OCI-LY7 (cell line): ENCODE measurements at regions not wholly inside any gene's neighbourhood (a gene's known extent, or its start where the extent isn't known, plus 50 kb on each side); places are given as distances from the start of the nearest gene placed in this dataset.

ENCODE experiments used
- BruUV-seq: library from RNA; stranded (reverse); fragments of 400-500 nt; replicated peaks from 2 replicates; lab custom pipeline; 2021; lab: Mats Ljungman, UMichigan
- CTCF ChIA-PET: fragments of 300-600 bp; sonication (Branson Sonifier 250); formaldehyde crosslinking; loops from one replicate; lab custom pipeline; 2022; ENCODE audit warnings: antibody characterized with exemption; ENCODE audit not compliant: unreplicated experiment; lab: Charles Lee
- POLR2A ChIA-PET: fragments of 300-600 bp; sonication (Branson Sonifier 250); formaldehyde crosslinking; loops from one replicate; lab custom pipeline; 2022; ENCODE audit warnings: antibody characterized with exemption; lab: Charles Lee
- DNase-seq: peaks from one replicate; pipeline ENCODE4 v3.0.0-alpha.2; 2015; ENCODE audit warnings: low spot score
- H2AFZ ChIP-seq: fragments of 200-600 bp; sonication (generic), shearing (Covaris generic); 2 replicates; pipeline ENCODE4 v1.6.1; 2014; ENCODE audit warnings: mild to moderate bottlenecking, antibody characterized with exemption, low read length, moderate library complexity
- H3K27ac ChIP-seq: fragments of 200-600 bp; sonication (generic); 2 replicates; pipeline ENCODE4 v1.5.1; 2014; ENCODE audit warnings: mixed run types, low read depth, mild to moderate bottlenecking, moderate library complexity, low read length, inconsistent platforms; ENCODE audit not compliant: poor library complexity, severe bottlenecking
- H3K36me3 ChIP-seq: fragments of 200-600 bp; sonication (generic); 2 replicates; pipeline ENCODE4 v1.6.1; 2014; ENCODE audit warnings: mild to moderate bottlenecking, antibody characterized with exemption, low read length, moderate library complexity, mixed read lengths; ENCODE audit not compliant: insufficient read depth
- H3K4me1 ChIP-seq: fragments of 200-600 bp; sonication (generic); 2 replicates; pipeline ENCODE4 v1.5.1; 2014; ENCODE audit warnings: mild to moderate bottlenecking, low read length; ENCODE audit not compliant: insufficient read depth, poor library complexity, severe bottlenecking
- H3K4me2 ChIP-seq: fragments of 200-600 bp; sonication (generic); 2 replicates; pipeline ENCODE4 v1.6.1; 2014; ENCODE audit warnings: mild to moderate bottlenecking, low read length
- H3K4me3 ChIP-seq: fragments of 200-600 bp; sonication (generic); 2 replicates; pipeline ENCODE4 v1.5.1; 2014; ENCODE audit warnings: mild to moderate bottlenecking, low read depth, low read length; ENCODE audit not compliant: poor library complexity, severe bottlenecking
- H3K79me2 ChIP-seq: fragments of 200-600 bp; sonication (generic); 2 replicates; pipeline ENCODE4 v1.6.1; 2016; ENCODE audit warnings: low read depth, mild to moderate bottlenecking, low read length, moderate library complexity, mixed read lengths; ENCODE audit not compliant: insufficient read depth
- H3K9me2 ChIP-seq: fragments of 200-600 bp; sonication (generic); 2 replicates; pipeline ENCODE4 v1.6.1; 2016; ENCODE audit warnings: mild to moderate bottlenecking, low read length, mixed read lengths; ENCODE audit not compliant: insufficient read depth
- H3K9me3 ChIP-seq: fragments of 200-600 bp; sonication (generic); 2 replicates; pipeline ENCODE4 v1.6.1; 2014; ENCODE audit warnings: mild to moderate bottlenecking, mixed run types, low read length, mixed read lengths
- H4K20me1 ChIP-seq: fragments of 200-600 bp; sonication (generic); 2 replicates; pipeline ENCODE4 v1.6.1; 2014; ENCODE audit warnings: mild to moderate bottlenecking, antibody characterized with exemption, low read length, moderate library complexity, mixed read lengths; ENCODE audit not compliant: insufficient read depth
- CTCF ChIP-seq: fragments of 200-600 bp; sonication (generic); conservative IDR thresholded peaks from 2 replicates; pipeline ENCODE4 v1.5.1; 2014; ENCODE audit warnings: mild to moderate bottlenecking, antibody characterized with exemption, low read length, moderate library complexity, mixed read lengths
- EZH2phosphoT487 ChIP-seq: fragments of 200-600 bp; sonication (generic); IDR thresholded peaks from 2 replicates; pipeline ENCODE4 v1.6.1; 2018; ENCODE audit warnings: low read depth, borderline replicate concordance, mild to moderate bottlenecking, mixed run types, antibody characterized with exemption, low read length, moderate library complexity, mixed read lengths
- intact Hi-C: fragments of 100-400 bp; cut with micrococcal nuclease; formaldehyde crosslinking; loops from one replicate; pipeline ENCODE4 v1.10.0; 2022; ENCODE audit not compliant: unreplicated experiment

DNA sequence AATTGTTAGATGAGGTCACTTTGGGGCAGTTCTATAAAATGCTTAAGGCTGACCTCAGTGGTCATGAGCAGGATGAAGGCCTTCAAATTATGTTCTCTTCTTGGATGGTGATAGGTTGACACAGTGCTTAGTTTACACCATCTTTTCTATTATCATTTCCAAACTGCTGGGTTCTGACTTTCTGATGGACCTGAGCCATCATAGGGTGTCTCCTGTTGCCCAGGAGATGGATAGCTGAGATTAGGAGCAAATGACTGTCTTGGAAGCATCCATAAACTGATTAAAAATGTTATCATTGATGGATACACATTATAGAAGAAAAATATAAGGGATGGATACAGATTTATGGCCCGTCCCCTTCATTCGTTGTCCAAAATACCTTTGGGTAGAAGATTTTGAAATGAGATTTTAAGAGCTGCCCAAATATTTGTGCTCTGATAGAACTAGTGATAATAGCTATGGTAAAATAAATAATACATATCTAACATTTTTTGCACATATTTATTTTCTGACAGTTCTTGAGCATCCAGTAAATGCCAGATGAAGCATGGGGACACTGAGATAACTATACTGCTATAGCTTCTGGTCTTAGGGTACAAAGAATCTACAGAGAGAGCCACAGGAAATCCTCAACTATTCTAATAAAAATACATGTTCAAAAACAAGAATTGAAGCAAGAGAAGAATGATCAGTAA, 839.4 kb upstream of the LCORL start:
- CTCF ChIA-PET = no interaction called here

GRCh38 chr4:18859468-18859867, 837.9 kb upstream of the LCORL start:
- no peaks in the 10 kb centered on the region for H3K79me2 ChIP-seq
- no peak overlapping the region for H3K4me2 ChIP-seq
- H2AFZ ChIP-seq = peak overlapping the region; percentile 87
- no peak for TF ChIP-seq CTCF
- no peak for TF ChIP-seq EZH2phosphoT487
- no peaks in the 10 kb centered on the region for H4K20me1 ChIP-seq
- H3K4me1 ChIP-seq = peaks cover 19% of the 10 kb centered on the region
- intact Hi-C loops = no loop called here
- DNase-seq = no peak
- POLR2A ChIA-PET = interaction anchor here (0.7 to 1.8 kb wide), 3 partner anchors 10 to 224 kb away, joined by 3 to 6 read pairs (median 5); no protein-coding TSS in a partner anchor
- CTCF ChIA-PET = no interaction called here
- no TSS peak for BruUV-seq
- no peak overlapping the region for H3K4me3 ChIP-seq
- H3K9me2 ChIP-seq = no peaks in the 10 kb centered on the region
- no peak overlapping the region for H3K27ac ChIP-seq
- no peaks in the 10 kb centered on the region for H3K36me3 ChIP-seq
- H3K9me3 ChIP-seq = no peaks in the 10 kb centered on the region

More for the DNA sequence above, 839.4 kb upstream of the LCORL start:
- Histone ChIP-seq H2AFZ (no peak overlapping the region), H3K9me2 (no peaks in the 10 kb centered on the region), H4K20me1 (no peaks in the 10 kb centered on the region), H3K4me3 (no peak overlapping the region), H3K36me3 (no peaks in the 10 kb centered on the region), H3K4me2 (no peak overlapping the region), H3K27ac (no peak overlapping the region), H3K9me3 (no peaks in the 10 kb centered on the region), H3K79me2 (no peaks in the 10 kb centered on the region), H3K4me1 (peaks cover 19% of the 10 kb centered on the region)
- DNase-seq = no peak
- TF ChIP-seq CTCF = no peak
- no peak for TF ChIP-seq EZH2phosphoT487
- intact Hi-C loops = no loop called here
- BruUV-seq = no TSS peak
- POLR2A ChIA-PET = interaction anchor here (0.6 to 1.2 kb wide), 4 partner anchors 8 to 20 kb away, joined by 3 to 4 read pairs (median 4); no protein-coding TSS in a partner anchor

- Histone ChIP-seq H3K36me3 (no peaks in the 10 kb centered on the region), H3K27ac (no peak overlapping the region), H2AFZ (peak overlapping the region; percentile 87), H3K4me1 (peaks cover 19% of the 10 kb centered on the region), H4K20me1 (no peaks in the 10 kb centered on the region), H3K4me2 (peak overlapping the region; percentile 19), H3K9me2 (no peaks in the 10 kb centered on the region), H3K4me3 (no peak overlapping the region), H3K79me2 (no peaks in the 10 kb centered on the region), H3K9me3 (no peaks in the 10 kb centered on the region)
- TF ChIP-seq CTCF (no peak), EZH2phosphoT487 (no peak)
- no peak for DNase-seq
- POLR2A ChIA-PET = interaction anchor here (0.6 to 2.3 kb wide), 7 partner anchors 9 to 57 kb away, joined by 3 to 15 read pairs (median 5); no protein-coding TSS in a partner anchor
- BruUV-seq = no TSS peak
- intact Hi-C loops = no loop called here
- CTCF ChIA-PET = no interaction called here
Observed at GRCh38 chr4:18858229-18858922, 836.8 kb upstream of the LCORL start.
